ENCODE measurements at regions not wholly inside any gene's neighbourhood (a gene's known extent, or its start where the extent isn't known, plus 50 kb on each side); places are given as distances from the start of the nearest gene placed in this dataset.
"Not testable (repeated sequence)": the region's sequence is repeated elsewhere in the genome, so short reads cannot be mapped to it uniquely, and the experiment has no call there.

DNA sequence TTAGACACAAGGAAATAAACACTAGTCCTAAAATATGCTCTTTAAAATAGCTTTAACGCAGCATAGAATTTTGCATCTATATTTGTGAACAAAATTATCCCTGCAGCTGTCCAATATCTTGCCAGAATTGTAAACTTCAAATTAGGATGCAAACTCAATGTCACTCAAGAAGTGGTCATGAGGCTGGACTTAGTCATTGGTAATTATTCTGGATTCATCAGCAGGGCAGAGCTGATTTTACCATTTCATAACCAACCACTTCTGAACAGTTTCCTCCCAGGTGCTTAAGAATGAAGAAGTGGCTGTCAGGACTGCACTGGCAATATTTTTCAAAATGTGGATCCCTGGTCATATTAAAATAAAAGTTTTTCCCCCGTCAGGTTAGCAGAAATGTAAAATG lies 219.5 kb downstream of the SPATA31A6 start:
- not testable (repeated sequence) for H3K27ac ChIP-seq (ENCODE audit: low read depth, low read length); H3K4me2 ChIP-seq (ENCODE audit: low read depth, low read length, poor library complexity, severe bottlenecking); H4K20me1 ChIP-seq (ENCODE audit: low read depth, low read length); H3K9me3 ChIP-seq (ENCODE audit: insufficient read depth, low read length); H3K27me3 ChIP-seq (ENCODE audit: low read length); H3K9ac ChIP-seq (ENCODE audit: low read length); H3K4me3 ChIP-seq (ENCODE audit: insufficient read depth, low read length, poor library complexity, severe bottlenecking); H3K9me2 ChIP-seq (replicated peaks; ENCODE audit: insufficient read depth, low read length); H3K36me3 ChIP-seq (ENCODE audit: low read length); H3K79me2 ChIP-seq (ENCODE audit: insufficient read depth, low read length); H2AFZ ChIP-seq (ENCODE audit: low read depth, low read length, severe bottlenecking); H3F3A ChIP-seq (ENCODE audit: insufficient read depth)

DNA sequence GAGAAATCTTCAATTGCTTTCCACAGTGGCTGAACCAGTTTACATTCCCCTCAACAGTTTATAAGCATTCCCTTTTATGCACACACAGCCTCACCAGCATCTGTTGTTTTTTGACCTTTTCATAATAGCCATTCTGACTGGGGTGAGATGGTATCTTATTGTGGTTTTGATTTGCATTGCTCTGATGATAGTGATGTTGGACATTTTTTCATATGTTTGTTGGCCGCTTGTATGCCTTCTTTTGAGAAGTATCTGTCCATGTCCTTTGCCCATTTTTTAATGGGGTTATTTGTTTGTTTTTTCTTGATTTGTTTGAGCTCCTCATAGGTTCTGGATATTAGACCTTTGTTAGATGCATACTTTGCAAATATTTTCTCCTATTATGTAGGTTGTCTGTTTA lies 226.1 kb downstream of the SPATA31A6 start:
- not testable (repeated sequence) for H3K27ac ChIP-seq (ENCODE audit: low read depth, low read length); H3K27me3 ChIP-seq (ENCODE audit: low read length); H3K79me2 ChIP-seq (ENCODE audit: insufficient read depth, low read length); H4K20me1 ChIP-seq (ENCODE audit: low read depth, low read length); H3K4me2 ChIP-seq (ENCODE audit: low read depth, low read length, poor library complexity, severe bottlenecking); H3K36me3 ChIP-seq (ENCODE audit: low read length); H3K9me2 ChIP-seq (replicated peaks; ENCODE audit: insufficient read depth, low read length); H2AFZ ChIP-seq (ENCODE audit: low read depth, low read length, severe bottlenecking); H3K4me3 ChIP-seq (ENCODE audit: insufficient read depth, low read length, poor library complexity, severe bottlenecking); H3F3A ChIP-seq (ENCODE audit: insufficient read depth); H3K9me3 ChIP-seq (ENCODE audit: insufficient read depth, low read length); H3K9ac ChIP-seq (ENCODE audit: low read length)

DNA sequence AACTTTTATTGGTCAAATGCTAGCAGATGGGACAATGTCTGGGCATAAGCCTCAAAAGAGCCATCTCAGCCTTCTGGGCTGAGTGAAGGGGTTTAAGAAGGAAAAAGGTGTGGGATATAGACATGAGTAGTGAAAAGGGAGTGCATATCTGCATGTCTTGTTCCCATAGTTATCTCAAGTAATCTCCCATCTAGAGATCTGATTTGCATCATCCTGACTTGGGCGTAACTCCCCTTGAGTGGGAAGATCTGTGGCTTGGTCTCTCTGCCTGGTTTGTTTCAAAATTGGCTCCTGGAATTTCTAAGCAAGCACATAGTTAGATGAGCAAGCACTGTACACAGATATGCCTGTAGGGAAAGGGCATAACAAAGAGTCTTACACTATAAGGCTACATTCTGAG lies 228.9 kb downstream of the SPATA31A6 start:
- not testable (repeated sequence) for H3K9me3 ChIP-seq (ENCODE audit: insufficient read depth, low read length); H4K20me1 ChIP-seq (ENCODE audit: low read depth, low read length); H3K4me2 ChIP-seq (ENCODE audit: low read depth, low read length, poor library complexity, severe bottlenecking); H3K9me2 ChIP-seq (replicated peaks; ENCODE audit: insufficient read depth, low read length); H3K27ac ChIP-seq (ENCODE audit: low read depth, low read length); H3K9ac ChIP-seq (ENCODE audit: low read length); H3K4me3 ChIP-seq (ENCODE audit: insufficient read depth, low read length, poor library complexity, severe bottlenecking); H2AFZ ChIP-seq (ENCODE audit: low read depth, low read length, severe bottlenecking); H3K79me2 ChIP-seq (ENCODE audit: insufficient read depth, low read length); H3K27me3 ChIP-seq (ENCODE audit: low read length); H3F3A ChIP-seq (ENCODE audit: insufficient read depth); H3K36me3 ChIP-seq (ENCODE audit: low read length)

DNA sequence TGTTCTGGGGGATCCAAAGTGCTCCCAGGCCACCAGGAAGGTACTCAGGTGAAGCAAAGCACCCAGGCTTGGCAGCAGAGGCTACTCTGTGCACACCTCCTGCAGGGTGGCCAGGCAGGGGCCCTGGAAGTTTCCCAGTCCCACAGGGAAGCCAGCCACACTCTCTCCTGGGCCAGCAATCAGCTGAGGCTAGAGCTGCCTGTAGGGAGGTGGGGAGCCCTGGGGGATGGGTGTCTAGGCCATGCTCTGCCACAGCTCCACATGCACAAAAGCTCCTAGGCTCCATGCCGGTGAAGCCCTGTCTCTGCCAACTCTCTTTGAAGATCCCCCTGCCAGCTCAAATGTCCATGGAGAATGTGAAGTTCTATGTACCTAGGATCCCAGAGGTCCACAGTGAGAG lies 231.4 kb downstream of the SPATA31A6 start:
- not testable (repeated sequence) for H3K27ac ChIP-seq (ENCODE audit: low read depth, low read length); H3K9me3 ChIP-seq (ENCODE audit: insufficient read depth, low read length); H3F3A ChIP-seq (ENCODE audit: insufficient read depth); H2AFZ ChIP-seq (ENCODE audit: low read depth, low read length, severe bottlenecking); H3K4me2 ChIP-seq (ENCODE audit: low read depth, low read length, poor library complexity, severe bottlenecking); H3K27me3 ChIP-seq (ENCODE audit: low read length); H3K4me3 ChIP-seq (ENCODE audit: insufficient read depth, low read length, poor library complexity, severe bottlenecking); H3K9me2 ChIP-seq (replicated peaks; ENCODE audit: insufficient read depth, low read length); H4K20me1 ChIP-seq (ENCODE audit: low read depth, low read length); H3K9ac ChIP-seq (ENCODE audit: low read length); H3K36me3 ChIP-seq (ENCODE audit: low read length); H3K79me2 ChIP-seq (ENCODE audit: insufficient read depth, low read length)

DNA sequence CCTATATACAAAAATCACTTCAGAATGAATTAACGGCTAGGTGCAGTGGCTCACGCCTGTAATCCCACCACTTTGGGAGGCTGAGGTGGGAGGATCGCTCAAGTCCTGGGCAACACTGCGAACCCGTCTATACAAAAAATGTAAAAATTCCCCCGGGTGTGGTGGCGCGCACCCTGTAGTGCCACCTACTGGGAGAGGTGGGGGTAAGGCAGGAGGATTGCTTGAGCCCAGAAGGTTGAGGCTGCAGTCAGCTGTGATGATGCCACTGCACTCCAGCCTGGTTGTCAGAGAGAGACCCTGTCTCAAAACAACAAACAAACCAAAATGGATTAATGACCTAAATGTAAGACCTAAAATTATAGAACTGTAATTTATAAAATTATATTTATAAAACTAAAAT lies 236.2 kb downstream of the SPATA31A6 start:
- H3K9me2 ChIP-seq (replicated peaks; ENCODE audit: insufficient read depth, low read length); H3K79me2 ChIP-seq (ENCODE audit: insufficient read depth, low read length); H4K20me1 ChIP-seq (ENCODE audit: low read depth, low read length); H3K9ac ChIP-seq (ENCODE audit: low read length); H3K4me2 ChIP-seq (ENCODE audit: low read depth, low read length, poor library complexity, severe bottlenecking); H3K27ac ChIP-seq (ENCODE audit: low read depth, low read length); H3K36me3 ChIP-seq (ENCODE audit: low read length); H3K4me3 ChIP-seq (ENCODE audit: insufficient read depth, low read length, poor library complexity, severe bottlenecking); H2AFZ ChIP-seq (ENCODE audit: low read depth, low read length, severe bottlenecking); H3K9me3 ChIP-seq (ENCODE audit: insufficient read depth, low read length); H3K27me3 ChIP-seq (ENCODE audit: low read length); H3F3A ChIP-seq (ENCODE audit: insufficient read depth): not testable (repeated sequence)

DNA sequence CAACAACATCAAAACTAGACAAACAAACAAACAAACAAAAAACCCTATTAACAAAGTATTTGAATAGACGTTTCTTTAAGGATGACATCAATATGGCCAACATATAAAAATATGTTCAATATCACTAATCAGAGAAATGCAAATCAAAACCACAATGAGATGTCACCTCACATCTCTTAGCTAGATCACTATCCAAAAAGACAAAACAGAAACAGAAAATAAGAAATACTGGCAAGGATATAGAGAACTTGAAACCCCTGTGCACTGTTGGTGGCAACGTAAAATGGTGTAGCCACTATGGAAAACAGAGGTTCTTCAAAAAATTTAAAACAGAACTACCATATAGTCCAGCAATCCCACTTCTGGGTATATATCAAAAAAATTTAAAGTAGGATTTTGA lies 236.9 kb downstream of the SPATA31A6 start:
- H3K9me3 ChIP-seq (ENCODE audit: insufficient read depth, low read length); H3K79me2 ChIP-seq (ENCODE audit: insufficient read depth, low read length); H3K9ac ChIP-seq (ENCODE audit: low read length); H3K4me3 ChIP-seq (ENCODE audit: insufficient read depth, low read length, poor library complexity, severe bottlenecking); H3K9me2 ChIP-seq (replicated peaks; ENCODE audit: insufficient read depth, low read length); H2AFZ ChIP-seq (ENCODE audit: low read depth, low read length, severe bottlenecking); H3K36me3 ChIP-seq (ENCODE audit: low read length); H3K27me3 ChIP-seq (ENCODE audit: low read length); H3F3A ChIP-seq (ENCODE audit: insufficient read depth); H3K4me2 ChIP-seq (ENCODE audit: low read depth, low read length, poor library complexity, severe bottlenecking); H4K20me1 ChIP-seq (ENCODE audit: low read depth, low read length); H3K27ac ChIP-seq (ENCODE audit: low read depth, low read length): not testable (repeated sequence)

DNA sequence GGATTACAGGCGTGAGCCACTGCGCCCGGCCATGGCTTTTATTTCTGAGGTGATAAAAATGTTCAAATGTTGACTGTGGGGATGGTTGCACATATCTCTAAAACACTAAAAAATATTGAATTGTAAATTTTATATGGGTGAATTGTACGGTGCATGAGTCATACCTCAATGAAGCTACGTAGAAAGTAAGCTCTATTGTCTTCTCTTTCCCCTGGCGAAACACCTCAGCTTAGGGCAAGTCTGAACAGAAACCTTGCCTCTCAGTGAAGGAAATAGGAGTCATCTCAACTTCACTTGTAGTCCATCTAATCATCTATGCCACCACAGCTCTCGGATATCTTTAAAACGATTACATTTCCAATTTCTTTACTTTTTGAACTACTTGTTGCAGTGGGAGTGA lies 238.2 kb downstream of the SPATA31A6 start:
- H3K27me3 ChIP-seq (ENCODE audit: low read length); H3F3A ChIP-seq (ENCODE audit: insufficient read depth); H3K9me3 ChIP-seq (ENCODE audit: insufficient read depth, low read length); H3K36me3 ChIP-seq (ENCODE audit: low read length); H3K9me2 ChIP-seq (replicated peaks; ENCODE audit: insufficient read depth, low read length); H4K20me1 ChIP-seq (ENCODE audit: low read depth, low read length); H3K79me2 ChIP-seq (ENCODE audit: insufficient read depth, low read length); H2AFZ ChIP-seq (ENCODE audit: low read depth, low read length, severe bottlenecking); H3K9ac ChIP-seq (ENCODE audit: low read length); H3K4me2 ChIP-seq (ENCODE audit: low read depth, low read length, poor library complexity, severe bottlenecking); H3K27ac ChIP-seq (ENCODE audit: low read depth, low read length); H3K4me3 ChIP-seq (ENCODE audit: insufficient read depth, low read length, poor library complexity, severe bottlenecking): not testable (repeated sequence)

DNA sequence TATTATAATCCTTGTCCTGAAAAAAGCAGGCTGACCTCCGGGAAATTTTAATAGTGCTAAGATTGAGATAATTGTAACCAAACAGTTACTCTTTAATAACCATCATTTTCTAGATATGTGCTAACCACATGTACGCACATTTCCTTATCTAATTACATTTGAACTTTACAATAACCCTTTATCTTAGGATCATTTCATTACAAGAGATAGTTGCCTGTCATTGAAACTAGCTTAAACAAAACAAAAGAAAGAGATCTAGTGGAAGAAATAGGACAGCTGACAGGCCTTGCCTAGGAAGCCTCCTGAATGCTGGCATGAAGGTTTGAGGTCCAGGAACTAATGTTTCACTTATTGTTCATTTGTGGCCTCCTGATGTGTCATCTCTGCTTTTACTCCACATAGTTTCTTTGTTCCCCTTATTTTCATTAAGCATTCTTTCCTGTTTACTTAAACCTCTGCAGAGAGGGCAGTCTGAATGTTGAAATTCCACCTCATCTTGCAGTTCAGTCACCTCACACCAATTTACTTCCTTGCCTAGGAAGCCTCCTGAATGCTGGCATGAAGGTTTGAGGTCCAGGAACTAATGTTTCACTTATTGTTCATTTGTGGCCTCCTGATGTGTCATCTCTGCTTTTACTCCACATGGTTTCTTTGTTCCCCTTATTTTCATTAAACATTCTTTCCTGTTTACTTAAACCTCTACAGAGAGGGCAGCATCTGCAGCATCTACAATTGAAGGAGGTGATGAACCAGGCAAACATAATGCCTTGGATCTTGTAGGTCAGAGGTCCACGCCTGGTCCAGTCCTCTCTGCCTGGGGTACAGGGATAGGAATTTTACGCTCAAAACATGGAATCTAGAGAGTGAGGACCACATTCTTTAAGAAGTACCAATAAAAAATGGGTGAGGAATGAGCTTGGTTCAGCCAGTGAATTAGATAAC lies 247.5 kb downstream of the SPATA31A6 start:
- not testable (repeated sequence) for H3K79me2 ChIP-seq (ENCODE audit: insufficient read depth, low read length); H3K27me3 ChIP-seq (ENCODE audit: low read length); H3K4me3 ChIP-seq (ENCODE audit: insufficient read depth, low read length, poor library complexity, severe bottlenecking); H3K9ac ChIP-seq (ENCODE audit: low read length); H3K36me3 ChIP-seq (ENCODE audit: low read length); H3F3A ChIP-seq (ENCODE audit: insufficient read depth); H2AFZ ChIP-seq (ENCODE audit: low read depth, low read length, severe bottlenecking); H3K4me2 ChIP-seq (ENCODE audit: low read depth, low read length, poor library complexity, severe bottlenecking); H4K20me1 ChIP-seq (ENCODE audit: low read depth, low read length); H3K9me2 ChIP-seq (replicated peaks; ENCODE audit: insufficient read depth, low read length); H3K9me3 ChIP-seq (ENCODE audit: insufficient read depth, low read length); H3K27ac ChIP-seq (ENCODE audit: low read depth, low read length)
